HG03439 (cell line): ENCODE measurements at regions not wholly inside any gene's neighbourhood (a gene's known extent, or its start where the extent isn't known, plus 50 kb on each side); places are given as distances from the start of the nearest gene placed in this dataset.

ENCODE experiments used
- ATAC-seq: cut with Tn5 transposase; IDR thresholded peaks from one replicate; pipeline ENCODE4 v1.9.1; 2021; ENCODE audit warnings: mild to moderate bottlenecking, moderate library complexity; ENCODE audit not compliant: unreplicated experiment

DNA sequence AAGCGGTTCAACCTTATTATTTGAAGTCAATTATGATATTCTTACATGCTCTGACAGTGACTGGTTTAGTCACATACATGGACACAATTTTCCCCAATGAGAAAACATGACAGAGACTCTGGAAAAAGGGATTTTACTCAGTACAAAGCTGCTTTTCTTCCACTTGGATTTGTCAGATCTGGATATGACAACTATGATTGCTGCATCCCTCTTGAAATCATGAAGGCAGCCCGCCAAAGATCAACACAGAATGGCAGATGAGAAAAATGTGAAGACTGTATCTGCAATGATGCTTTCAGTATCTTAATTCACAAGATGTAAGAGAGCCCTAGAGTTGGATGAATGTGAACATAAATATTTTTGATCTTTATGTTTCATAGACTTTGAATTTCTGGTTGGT is 439.6 kb downstream of the CDH8 start:
- no peak for ATAC-seq

DNA sequence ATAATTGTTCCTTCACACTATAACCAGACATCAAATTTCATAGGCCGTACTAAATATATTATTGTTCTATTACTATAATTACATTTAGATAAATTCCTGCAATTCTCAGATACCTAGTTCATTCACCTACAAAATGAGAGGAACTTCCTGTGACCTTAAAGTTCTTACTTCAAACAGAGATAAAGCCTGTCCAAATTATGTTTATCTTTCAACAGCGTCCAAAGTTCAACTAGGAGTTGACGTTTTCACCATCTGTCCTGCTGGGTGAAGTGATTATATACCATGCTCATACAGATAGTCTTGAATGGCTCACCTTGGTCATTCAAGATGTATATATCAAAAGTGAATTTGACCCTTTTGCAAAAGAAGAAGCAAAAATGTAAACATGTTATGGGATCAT is 440.6 kb downstream of the CDH8 start:
- no peak for ATAC-seq

DNA sequence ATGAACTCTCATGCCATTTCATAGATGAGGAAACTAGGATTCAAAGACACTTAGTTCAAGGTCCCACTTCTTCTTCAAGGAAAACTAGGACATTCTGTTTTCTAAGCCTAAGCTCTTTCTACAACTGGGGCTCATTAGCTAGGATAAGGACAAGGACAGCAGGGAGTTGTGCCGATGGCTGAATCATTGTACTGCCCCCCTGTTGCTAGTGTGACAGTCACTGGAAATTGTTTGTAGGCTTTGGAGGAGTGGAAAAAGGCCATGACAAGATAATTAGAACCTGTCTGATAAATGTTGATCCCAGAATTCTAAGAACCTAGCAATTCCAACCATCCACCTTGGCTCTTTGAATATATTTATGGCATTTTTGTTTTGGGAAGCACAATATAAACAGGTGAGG is 445.7 kb downstream of the CDH8 start:
- ATAC-seq: no peak

DNA sequence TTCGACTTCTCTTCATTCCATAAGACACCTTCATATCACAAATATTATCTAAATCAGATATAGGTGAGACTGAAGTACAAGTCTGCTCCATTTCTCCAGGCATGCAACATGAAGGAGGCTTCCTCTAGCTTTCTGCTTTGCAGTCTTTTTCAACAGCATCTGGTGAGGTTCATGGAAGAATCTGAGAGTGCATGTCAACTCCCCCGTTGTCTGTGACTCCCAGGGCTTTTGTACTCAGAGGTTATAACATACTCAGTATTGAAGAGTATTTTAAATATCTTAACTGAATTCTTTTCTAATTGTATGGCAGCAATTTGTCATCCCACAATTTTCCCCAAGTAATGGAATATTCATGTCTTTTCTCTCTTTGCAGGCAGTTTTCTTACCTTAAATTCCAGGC is 448.7 kb downstream of the CDH8 start:
- no peak for ATAC-seq

DNA sequence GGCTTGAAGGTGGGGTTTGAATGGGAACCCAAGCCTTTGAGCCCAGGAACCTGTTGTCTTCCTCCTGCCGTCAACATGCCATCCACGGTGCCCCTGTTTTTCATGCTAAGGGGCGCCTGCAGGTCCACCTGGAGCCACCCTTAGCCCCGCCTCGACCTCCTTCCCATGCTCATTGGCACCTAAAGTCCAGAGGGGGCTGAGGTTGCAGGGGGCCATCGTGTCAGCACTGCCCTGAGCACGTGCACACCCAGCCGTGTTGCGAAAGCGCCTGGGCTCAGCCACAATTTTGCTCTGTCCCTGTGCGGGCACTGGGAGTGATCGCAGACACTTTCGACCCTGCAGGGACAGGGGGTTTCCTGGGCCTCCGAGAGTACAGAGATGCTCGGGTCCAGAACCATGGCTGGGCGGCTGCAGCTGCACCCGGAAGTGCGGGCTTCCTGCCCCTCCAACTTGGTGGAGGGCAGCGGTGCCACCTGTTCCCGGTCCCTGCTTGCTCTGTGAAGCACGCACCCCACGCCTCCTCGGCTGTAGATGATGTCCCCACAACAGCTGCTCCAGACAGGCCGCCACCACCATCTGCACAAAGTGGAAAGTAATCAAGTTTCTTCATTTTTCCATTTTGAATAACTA is 454.7 kb downstream of the CDH8 start:
- ATAC-seq: no peak

DNA sequence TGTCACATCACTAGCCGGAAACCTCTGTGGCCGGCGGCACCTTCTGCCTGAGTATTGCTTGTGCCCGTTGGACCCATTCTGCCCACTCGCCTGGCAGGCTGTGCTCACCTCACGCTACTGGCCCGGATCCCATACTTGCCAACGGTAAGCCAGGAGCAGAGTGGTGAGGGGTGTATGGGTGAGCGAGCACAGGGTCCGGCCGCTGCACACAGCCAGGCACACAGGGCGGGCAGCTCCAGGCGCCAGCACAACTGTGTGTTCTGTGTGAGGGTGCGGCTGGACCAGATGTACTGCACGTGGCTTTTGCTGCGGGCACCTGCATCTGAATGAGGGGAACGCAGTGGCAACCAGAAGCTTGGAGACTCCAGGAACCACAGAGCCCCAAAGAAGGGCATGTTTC is 455.7 kb downstream of the CDH8 start:
- no peak for ATAC-seq

DNA sequence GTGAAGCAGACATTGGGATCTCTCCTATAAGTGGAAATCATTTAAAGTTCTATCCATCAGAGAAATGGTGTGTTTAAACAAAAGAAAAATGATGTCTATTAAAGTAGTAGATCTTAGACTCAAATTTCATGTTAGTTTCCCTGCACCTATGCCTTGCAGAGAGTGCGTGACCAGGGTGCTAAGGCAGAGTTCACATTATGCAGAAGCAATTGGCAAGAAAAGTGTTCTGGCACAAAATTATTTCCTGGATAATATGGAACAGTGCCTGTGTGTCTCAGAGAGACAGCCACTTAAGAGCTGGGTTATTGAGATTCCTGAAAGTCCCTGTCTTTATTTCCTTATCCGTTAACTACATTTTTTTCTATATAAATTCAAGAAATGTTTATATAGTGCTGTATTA is 457.0 kb downstream of the CDH8 start:
- no peak for ATAC-seq

DNA sequence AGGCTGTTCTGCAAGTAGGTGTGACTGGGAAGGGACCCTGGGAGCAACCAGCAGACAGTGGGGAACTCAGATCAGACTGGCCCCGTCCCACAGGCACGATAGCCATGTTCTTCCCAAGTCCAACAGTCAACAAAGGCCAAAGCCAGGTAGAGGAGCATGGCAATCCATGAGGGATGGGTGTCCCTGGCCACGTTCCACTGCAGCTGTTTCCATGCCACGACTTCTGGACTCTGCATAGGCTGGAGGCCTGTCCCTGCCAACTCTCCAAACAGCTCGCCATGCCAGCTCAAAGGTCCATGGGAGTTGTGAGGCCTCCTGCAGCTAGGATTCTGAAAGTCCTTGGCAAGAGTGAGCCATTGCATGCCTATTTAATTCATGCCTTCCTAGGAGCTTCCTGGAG is 459.8 kb downstream of the CDH8 start:
- ATAC-seq: no peak

DNA sequence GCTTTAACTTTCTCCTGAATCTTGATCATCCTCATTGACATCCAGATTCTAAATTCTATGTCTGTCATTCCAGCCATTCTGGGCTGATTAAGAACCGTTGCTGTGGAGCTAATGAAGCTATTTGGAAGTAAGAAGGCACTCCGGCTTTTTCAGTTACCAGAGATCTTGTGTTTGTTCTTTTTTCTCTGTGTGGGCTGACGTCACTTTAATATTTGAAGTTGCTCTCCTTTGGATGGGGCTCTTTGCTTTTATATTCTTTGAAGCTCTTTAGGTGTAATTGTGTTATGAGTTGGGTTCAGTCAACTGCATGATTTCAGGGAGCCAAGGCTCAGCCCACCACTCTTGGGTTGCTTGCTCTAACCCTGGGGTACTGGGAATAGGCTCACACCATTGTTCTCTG is 460.6 kb downstream of the CDH8 start:
- ATAC-seq: no peak

DNA sequence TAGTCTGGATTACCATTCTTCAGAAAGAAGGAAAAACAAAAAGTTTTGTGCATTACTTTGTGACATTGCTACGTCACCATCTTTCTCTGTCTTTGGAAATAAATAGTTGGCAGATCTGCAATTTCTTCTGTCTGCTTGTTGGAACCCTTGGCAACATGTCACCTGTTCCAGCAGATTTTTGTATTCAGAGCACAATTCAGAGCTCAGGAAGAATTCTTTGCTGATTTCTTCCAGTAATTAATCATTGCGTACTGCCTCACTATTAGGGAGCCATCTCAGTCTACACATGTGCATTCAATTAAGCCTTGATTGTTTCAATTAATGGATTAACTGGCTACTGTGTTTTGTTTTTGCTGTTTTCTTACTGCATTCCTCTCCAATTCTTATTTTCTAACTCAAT is 467.2 kb downstream of the CDH8 start:
- ATAC-seq: no peak

DNA sequence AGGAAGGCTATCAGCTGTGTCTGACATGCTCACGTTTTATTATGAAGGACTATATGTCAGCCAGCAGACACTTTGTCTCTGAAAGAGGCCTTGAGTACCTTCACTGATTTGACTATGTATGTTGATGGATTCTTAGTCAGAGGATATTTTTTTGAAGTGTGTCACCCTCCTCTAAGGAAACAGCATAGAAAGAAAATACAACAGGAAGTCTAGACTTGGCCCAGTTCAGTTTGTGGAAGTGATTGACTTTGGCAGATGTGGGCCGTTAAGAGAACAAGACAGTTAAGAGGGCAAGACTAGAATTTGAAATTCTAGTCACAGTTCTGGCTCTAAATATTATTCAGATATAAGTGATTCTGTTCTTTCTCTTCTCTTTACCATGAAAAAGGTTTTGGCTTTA is 471.5 kb downstream of the CDH8 start:
- no peak for ATAC-seq

DNA sequence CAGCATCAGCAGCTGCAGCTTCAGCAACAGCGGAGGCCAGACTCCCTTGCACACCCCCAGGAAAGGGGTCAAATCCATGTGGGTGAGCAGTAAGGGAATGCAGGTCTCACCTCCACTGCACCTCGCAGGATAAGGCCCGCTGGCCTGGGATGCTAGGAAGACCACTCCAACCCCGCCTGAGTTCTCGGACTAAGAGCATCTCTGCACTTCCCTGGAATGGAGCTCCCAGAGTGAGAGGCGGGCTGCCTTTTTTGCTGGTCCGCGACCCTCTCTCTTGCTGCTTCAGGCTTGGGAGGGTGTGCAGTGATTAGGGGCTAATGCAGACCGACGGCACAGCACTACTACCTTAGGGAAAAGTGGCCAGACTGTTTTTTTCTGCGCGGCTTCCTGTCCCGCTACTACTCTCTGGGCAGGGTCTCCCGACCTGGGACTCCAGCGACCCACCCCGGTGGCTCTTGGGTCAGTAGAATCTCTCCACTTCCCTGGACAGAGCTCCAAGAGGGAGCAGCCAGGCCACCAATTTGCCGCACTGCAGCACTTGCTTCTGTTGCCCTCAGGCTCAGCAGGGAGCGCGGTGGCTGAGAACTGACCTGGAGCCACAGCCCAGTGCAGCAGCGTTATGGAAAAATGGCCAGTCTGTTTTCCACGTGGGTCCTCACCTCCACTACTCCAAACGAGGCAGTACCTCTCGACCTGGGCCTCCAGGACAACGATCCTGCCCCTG is 480.4 kb downstream of the CDH8 start:
- ATAC-seq: no peak

DNA sequence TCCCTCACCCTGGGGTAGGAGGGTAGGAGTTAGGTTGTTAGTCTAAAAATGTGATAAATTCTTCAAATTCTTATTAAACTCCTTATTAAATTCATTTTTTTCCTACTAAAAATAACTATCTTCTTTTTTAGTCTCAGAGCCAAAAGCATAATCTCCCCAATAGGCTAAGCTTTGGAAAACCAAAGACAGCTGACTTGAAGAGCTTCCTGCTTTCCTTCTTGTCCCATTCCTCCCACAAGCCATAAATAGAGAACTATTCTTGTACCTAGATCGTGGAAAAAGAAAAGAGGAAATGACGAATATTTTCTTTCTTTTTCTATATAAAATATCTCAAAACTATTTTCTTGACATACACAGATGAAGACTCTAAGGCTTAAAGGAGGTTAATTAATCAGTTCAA is 486.9 kb downstream of the CDH8 start:
- no peak for ATAC-seq

DNA sequence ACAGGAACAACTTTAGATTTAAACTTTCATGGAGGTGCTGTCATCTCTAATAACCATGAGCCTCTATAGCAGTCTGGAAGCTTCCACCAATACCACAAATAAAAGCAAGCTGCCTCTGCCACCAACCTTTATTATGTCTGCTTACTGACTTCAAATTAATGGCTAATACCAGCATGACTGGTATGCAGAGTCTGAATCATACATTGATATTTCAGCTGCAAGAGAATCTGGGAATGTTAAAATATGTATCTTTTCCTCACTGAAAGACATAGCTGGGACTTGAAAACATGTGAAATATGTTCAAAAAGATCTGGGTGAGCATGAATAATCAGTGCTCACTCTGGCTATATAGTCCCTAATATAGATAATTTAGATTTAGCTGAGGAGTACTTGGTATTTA is 488.6 kb downstream of the CDH8 start:
- ATAC-seq: no peak

DNA sequence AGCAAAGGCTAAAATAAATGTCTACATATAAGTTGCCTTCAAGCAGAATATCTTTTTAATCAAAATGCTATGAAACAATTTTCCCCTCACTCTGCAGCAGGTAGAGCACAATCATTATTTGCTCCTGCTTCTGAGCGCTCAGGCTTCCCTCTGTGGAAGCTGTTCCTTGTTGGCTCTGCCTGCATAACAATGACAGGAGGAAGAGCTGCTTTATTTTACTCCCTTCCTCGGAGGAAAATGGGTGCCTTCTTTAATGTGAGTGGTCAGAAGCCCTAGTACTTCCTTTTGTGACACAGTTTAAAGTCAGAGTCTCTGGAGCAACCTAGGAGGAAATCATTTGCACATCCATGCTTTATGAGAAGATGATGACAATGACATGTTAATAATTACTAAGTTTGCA is 492.1 kb downstream of the CDH8 start:
- ATAC-seq: no peak

DNA sequence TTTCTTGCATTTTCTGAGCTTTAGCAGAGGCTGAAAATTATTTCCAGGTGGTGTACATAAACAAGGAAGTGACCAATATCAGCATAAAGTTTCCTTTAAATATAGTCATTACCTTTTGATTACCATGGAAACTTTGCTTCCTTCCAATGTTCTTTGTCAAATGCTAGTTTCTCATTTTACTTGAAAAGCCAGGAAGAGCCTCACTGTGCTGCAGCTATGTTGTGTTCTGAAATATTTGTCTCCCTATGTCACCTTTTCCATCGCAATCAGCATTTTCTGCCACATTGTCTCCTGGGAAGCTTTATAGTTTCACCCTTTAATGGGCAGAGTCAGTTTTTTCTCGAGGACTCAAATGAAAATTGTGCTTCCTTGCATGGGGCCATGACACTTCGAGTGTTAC is 496.0 kb downstream of the CDH8 start:
- ATAC-seq: no peak

DNA sequence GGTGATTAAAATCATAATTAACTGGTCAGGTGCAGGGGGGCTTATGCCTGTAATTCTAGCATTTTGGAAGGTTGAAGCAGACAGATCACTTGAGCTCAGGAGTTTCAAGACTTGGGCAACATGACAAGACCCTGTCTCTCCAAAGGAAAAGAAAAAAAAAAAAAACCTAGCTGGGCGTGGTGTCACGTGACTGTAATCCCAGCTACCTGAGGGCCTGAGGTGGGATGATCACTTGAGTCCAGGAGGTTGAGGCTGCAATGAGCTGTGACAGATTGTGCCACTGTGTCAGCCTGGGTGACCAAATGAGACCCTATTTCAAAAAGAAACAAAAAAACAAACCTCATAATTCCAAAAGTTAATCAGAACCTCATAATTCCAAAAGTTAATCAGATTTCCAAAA is 505.5 kb downstream of the CDH8 start:
- no peak for ATAC-seq

DNA sequence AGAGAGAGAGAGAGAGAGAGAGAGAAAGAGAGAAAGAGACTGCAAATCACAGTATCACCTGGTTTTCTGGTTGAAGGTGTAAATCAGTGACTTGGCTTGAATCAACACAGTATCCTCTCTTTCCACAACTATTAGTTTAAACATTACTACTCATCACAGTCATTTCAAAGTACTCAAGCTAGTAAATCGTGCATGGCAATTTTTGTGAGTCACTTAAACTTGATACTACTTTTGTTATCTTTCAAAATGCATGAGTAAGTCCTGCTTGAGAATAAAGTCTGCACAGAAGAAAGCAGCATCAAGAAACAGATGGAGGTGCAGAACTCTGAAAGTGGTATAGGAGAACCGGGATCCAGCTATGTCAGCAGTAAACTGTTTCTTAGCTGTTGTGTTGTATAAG is 535.4 kb downstream of the CDH8 start:
- ATAC-seq: no peak

DNA sequence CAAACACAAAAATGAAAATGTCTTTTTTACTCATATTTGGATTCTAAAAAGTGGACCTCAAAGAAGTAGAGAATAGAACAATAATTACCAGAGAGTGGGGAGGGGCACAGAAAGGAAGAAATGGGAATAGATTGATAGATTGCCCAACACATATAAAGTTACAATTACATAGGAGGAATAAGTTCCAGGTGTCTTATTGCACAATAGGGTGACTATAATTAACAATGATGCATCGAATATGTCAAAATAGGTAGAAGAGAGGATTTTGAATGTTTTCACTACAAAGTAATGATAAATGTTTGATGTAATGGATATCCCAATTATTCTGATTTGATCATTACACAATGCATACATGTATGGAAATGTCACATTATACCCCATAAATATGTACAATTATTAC is 556.0 kb downstream of the CDH8 start:
- no peak for ATAC-seq

DNA sequence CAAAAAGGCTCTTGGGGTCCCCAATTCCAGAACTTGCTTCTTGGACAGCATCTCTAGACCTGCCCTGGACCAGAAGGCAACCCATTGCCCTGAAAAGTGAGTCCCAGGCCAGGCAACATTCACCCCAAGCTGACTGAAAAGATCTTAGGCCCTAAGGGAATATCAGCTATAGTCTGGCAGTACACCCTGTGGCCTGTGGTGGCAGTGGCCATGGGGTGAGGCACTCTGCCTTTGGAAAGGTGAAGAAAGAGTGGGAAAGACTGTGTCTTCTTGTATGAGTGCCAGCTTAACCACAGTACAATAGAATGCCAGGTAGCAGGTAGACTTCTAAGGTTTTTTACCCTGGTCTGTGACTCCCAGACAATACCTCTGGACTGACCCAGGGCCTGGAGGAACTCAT is 564.5 kb downstream of the CDH8 start:
- ATAC-seq: no peak

DNA sequence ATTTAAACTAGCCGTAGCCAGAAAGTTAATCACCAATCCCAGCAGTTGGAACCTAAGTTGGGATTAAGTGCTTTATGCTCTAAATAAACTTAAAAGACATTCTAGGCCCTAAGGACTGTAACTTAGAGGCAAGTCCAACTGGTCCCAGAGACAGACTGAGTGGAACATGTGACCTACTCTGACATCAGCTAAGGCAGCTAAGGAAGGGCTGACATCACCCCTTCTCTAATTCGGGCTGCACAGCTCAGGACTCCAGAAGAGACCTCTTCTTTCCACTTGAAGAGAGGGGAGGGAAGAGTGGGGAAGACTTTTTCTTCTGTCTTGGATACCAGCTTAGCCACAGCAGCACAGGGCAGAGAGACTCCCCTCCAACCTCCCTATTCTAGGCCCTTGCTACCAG is 565.2 kb downstream of the CDH8 start:
- no peak for ATAC-seq

DNA sequence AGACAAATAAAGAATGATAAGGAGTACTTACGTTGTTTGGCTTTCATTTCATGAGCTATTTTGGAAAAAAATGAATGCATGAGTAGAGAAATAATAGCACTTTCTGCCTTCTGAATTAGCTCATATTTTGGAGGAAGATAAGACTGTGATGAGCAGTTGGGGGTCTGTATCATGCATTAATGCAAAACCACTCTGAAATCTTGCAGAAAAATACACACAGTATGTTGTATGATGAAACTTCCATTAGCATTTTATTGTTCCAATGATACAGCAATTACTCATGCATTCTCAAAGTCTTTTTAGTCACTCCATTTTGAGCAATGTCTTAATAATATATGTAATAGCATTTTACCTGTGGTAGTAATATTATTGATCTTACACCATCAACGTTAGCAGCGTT is 571.0 kb downstream of the CDH8 start:
- ATAC-seq: no peak

DNA sequence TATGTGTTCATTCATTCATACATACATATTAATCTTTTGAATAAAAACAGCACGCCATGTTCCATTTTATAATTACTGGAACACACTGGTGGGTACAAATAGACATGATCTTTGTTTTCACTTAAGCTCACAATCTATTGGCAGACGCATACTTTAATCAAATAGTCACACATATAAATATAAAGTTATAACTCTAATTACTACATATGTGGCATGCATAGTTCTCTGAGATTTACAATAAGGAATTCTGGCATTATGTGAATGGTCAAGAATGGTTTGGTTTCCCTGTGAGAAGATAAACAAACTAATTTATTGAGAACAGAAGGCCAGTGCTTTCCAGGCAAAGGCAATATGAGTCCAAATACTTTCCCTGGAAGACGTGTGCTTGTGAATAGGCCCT is 576.2 kb downstream of the CDH8 start:
- no peak for ATAC-seq
